HG02840 (cell line): ENCODE measurements at regions not wholly inside any gene's neighbourhood (a gene's known extent, or its start where the extent isn't known, plus 50 kb on each side); places are given as distances from the start of the nearest gene placed in this dataset.
"Not testable (repeated sequence)": the region's sequence is repeated elsewhere in the genome, so short reads cannot be mapped to it uniquely, and the experiment has no call there.

Experiments used
- ATAC-seq: cut with Tn5 transposase; IDR thresholded peaks from one replicate; pipeline ENCODE4 v1.9.1; 2021; ENCODE audit warnings: mild to moderate bottlenecking, moderate library complexity, moderate number of reproducible peaks; ENCODE audit not compliant: unreplicated experiment, low FRiP score

GRCh38 chr10:46095943-46096342 lies 49.9 kb upstream of the MSMB start:
- ATAC-seq, result not testable (repeated sequence)

DNA sequence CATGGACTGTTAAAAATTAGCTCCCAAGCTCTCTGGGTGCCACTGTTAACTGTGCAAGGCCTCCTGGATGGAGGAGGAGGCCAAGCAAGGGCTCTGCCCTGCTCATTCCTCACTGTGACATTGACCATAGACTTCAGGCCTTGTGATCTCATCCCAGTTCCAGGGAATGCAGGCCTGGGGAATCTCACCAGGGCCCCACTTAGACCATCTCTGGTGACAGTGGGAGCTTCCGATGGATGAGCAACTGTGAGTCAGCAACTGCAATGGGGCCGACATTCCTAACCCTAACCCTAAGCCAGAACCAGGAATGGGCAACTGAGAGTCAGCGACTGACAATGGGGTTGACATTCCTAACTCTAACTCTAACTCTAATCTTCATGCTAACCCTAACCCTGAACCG lies 50.4 kb upstream of the MSMB start:
- no peak for ATAC-seq

DNA sequence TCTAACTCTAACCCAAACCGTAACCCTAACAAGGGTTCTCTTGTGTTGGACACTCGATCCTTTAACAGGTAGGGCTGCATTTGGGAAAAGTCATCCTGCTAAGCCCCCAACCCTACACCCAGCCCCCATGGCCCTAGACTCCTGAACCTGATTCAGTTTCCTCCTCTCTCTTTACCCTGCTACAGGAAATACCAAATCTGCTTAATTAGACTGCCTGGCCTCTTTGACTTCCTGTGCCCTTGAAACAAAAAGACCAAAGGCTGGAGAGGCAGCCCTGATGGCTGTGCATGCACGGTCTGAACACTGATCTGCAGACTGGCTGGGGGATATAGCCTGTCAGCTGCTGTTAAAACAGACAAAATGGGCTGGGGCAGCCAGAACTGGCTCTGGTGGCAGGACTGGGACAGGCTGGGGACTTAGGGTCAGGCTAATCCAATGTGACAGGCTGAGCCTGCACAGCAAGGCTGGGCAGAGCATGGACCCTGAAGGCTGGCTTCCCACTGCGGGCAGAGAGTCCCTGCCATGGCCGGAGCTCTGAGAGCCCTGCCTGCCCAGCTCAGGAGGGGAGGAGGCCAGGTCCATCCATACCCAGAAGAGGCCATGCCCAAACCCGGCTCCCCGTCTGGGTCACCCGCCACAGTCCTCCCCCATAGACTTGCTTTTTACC lies 51.0 kb upstream of the MSMB start:
- ATAC-seq, result no peak

DNA sequence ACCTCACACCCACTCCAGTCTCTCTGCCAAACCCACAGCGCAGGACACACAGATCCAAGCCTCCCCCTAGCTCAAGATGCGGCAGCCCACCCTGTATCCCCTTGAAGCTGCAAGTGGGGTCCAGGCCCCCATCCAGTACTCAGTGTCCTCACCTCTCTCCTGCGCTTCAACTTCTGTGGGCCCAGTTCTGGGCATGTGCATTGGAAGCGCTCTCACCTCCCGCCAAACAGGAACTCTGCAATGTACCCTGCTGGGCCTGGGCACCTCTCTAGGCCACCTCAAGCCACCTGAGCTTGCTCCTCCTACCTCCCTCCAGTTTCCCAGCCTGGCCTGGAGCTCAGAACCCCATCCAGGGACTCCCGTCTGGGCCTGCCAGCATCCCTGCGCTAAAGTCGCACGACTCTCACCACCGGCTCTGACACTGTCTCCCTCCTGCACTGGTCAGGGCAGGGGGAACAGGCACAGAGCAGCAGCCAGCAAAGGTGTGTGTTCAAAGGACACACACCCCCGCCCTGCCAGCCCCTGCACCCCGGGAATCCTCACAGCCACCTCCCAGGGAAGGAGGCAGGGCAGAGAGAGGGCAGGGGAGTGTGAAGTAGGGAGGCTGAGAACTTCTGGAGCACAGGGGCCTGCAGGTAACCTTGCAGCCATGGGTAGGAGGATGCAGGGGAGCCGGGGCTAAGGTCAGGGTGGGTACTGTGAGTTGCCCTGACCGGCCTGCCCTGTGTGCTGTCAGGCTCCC lies 51.7 kb upstream of the MSMB start:
- no peak for ATAC-seq

DNA sequence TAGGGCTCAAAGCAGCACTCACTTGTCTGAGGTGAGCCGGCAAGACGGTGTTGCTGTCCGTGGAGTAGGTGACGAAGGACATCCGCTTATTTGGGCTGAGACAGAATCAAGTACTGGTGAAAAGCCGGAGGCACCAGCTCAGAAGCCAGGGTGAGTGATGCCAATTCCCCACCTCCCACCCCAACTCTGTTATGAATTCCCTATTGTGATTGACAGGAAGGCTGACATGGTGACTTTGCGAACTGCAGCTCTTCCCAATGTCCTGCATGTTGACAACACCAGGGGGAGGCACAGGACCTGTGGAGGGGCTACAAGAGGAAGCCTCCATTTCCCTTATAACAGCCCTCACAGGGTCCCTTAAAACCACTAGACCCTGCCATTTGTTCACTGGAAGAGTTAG lies 52.3 kb upstream of the MSMB start:
- ATAC-seq, result no peak

- ATAC-seq, result not testable (repeated sequence)
Measured at GRCh38 chr10:46098925-46099324, 52.9 kb upstream of the MSMB start.

GRCh38 chr10:46104071-46104585 lies 58.1 kb upstream of the MSMB start:
- no peak for ATAC-seq

GRCh38 chr10:46105416-46105815 lies 59.3 kb upstream of the MSMB start:
- not testable (repeated sequence) for ATAC-seq

GRCh38 chr10:46105856-46106409 lies 59.9 kb upstream of the MSMB start:
- not testable (repeated sequence) for ATAC-seq

GRCh38 chr10:46106410-46107255 lies 60.6 kb upstream of the MSMB start:
- ATAC-seq, result peak; percentile 88

DNA sequence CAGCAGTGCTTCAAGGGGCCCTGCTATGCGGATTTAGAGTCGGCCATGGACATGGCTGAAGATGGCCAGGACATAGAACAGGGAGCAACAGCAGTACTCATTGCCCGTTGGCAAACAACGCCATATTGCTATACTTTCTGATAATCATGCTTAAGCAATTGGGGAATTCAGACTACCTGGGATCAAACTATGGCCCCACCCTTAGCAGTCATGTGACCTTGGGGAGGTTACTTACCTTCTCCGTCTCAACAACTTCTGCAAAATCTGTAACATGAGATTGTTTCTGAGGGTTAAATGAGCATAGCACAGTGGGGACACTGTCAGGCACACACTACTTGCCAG lies 62.1 kb upstream of the MSMB start:
- ATAC-seq, result not testable (repeated sequence)

DNA sequence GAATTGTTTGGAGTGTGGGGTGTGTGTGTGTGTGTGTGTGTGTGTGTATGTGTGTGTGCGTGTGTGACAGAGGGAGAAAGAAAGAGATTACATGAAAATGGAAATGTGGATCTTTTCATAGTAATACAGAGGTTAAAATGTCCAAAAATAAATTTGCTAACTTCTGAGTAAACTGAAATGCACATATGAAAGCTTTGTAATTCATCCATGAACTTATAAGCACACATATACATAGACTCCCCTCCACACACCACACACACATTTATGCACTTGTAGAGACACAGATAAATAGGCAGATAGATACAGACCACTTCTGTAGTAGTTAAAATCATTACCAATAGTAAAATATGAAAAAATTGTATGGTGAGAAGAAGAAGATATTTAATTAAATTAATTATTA lies 108.2 kb upstream of the MSMB start:
- not testable (repeated sequence) for ATAC-seq

DNA sequence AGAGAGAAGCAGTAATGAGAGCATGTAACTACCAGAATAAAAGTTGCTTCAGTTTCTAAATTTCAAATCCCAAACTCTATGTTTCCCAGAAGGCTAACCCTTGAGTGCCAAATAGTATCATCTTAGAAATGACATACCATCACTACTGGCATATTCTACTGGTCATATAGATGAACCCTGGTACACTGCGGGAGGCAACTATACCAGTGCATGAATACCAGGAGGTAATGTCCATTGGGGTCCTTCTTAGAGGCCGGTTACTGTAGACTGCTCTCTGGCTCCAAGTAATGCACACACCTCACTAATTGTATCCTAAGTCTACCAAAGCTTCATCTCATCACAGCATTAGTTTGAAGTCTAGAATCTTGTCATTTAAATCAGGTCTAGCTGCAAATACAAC lies 108.6 kb upstream of the MSMB start:
- not testable (repeated sequence) for ATAC-seq

DNA sequence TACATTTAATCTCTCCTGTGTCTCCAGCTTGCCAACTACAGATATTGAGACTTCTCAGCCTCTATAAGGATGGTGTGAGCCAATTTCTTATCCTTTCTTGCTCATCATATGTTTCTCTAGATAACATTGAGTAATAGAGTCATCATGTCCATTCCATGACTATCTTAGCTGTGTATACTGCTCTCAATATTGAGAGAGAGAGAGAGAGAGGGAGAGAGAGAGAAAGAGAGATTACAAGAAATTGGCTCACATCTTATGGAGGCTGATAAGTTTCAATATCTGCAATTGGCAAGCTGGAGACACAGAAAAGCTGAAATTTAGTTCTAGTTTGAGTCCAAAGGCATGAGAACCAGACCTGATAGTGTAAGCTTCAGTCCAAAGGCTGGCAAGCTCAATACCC lies 110.8 kb upstream of the MSMB start:
- ATAC-seq, result not testable (repeated sequence)

DNA sequence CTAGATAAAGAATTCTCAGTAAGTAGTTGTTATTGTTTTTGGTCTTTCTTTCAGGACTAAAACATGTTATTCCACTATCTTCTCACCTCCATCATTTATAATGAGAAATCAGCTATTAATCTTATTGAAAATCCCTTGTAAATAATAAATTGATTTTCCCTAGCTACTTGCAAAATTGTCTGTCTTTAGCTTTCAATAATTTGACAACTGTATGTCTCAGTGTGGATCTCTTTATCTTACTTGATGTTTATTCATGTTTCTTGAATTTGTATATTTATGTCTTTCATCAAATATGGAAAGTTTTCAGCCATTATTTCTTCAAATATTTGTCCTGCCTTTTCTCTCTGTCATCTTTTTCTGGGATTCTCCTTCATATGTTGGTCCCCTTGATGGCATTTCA lies 117.1 kb upstream of the ANTXRL start:
- ATAC-seq, result no peak

- no peak for ATAC-seq
Measured at GRCh38 chr10:46170789-46171188, 116.0 kb upstream of the ANTXRL start.

GRCh38 chr10:46171661-46172060 lies 115.1 kb upstream of the ANTXRL start:
- ATAC-seq, result no peak

GRCh38 chr10:46175296-46175695 lies 111.5 kb upstream of the ANTXRL start:
- no peak for ATAC-seq

GRCh38 chr10:46175831-46176230 lies 111.0 kb upstream of the ANTXRL start:
- ATAC-seq, result no peak

GRCh38 chr10:46187431-46187830 lies 99.4 kb upstream of the ANTXRL start:
- ATAC-seq, result not testable (repeated sequence)

DNA sequence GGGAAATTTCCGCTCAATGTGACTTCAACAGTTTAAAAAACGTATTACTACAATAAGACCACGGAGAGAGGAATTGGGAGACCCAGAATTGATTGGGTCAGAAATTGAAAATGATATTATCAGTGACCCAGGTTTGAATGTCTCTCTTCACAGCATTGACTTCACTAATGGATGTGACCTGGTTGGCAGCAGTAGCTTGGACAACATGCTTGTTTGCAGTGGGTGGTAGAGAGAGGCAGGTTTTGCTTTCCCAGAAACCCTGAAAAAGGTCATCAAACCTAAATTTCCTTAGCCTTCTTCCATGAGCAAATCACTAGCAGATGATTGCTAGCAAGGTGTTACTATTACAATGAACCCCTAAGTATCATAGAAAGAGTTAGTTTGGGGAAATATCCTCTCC lies 89.7 kb upstream of the ANTXRL start:
- no peak for ATAC-seq
